HG03066 (cell line): ENCODE measurements at regions not wholly inside any gene's neighbourhood (a gene's known extent, or its start where the extent isn't known, plus 50 kb on each side); places are given as distances from the start of the nearest gene placed in this dataset.
A peak's percentile ranks its signal among the peaks of the same experiment; 100 is the strongest.

Experiments
- ATAC-seq: cut with Tn5 transposase; IDR thresholded peaks from one replicate; pipeline ENCODE4 v1.9.1; 2021; ENCODE audit warnings: low read depth; ENCODE audit not compliant: unreplicated experiment

- ATAC-seq, result no peak
These were observed 232.0 kb downstream of the MDFIC start for GRCh38 chr7:115153769-115154477.

DNA sequence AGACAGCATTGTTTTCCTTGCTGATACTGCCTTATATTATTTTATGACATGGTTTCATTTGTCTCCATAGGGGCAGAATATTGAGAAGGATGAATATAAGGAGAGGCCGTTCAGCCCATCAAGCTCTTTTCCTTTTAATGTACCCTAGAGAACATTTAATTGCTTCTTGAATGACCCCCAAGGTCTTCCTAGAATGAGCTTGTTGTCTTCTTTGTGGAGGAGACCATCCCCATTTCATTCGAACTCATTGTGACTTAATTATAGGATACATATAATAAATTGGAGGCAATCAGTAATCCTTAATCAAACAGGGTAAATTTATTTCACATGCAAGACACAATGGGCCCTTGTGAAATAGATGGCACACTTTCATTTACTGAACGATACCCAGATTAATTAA lies 231.3 kb downstream of the MDFIC start:
- ATAC-seq, result no peak

GRCh38 chr7:115146148-115146547 lies 224.3 kb downstream of the MDFIC start:
- no peak for ATAC-seq

DNA sequence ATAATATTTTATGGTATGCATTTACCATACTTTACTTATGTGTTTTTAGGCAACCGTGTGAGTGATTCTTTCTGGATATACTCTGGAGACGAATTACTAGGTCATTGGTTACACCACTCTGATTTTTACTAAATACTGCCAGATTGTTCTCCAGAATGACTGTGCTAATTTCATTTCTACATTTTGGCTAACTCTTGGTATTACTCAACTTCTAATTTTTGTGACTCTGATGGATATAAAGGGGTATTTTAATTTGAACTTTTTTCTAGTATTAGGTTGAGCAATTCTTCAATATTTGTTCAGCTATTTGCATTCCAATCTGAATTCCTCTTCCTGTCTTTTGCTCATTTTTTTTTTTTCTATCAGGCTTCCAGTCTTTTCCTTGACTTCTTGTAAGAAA lies 223.6 kb downstream of the MDFIC start:
- peak; percentile 54 for ATAC-seq

DNA sequence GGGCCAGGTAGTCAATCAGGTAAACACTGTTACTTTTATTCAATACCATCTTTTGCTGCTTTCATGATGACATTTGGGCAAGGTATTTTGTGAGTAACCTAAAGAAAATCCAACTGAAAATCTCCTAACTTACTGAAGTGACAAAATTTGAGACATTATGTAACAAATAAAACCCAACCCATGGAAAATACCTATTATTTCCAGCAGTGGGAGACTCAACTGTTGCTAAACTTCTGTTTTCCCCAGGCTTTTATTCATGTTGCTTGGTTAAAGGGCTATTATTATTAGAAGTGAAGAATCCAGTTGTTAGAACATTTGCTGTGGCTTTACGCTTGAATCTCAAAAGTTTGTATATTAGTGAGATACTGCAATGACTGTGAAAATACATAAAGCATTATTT lies 215.9 kb downstream of the MDFIC start:
- no peak for ATAC-seq

- no peak for ATAC-seq
These were observed 215.0 kb downstream of the MDFIC start for GRCh38 chr7:115136796-115137443.

GRCh38 chr7:115135769-115136410 lies 214.0 kb downstream of the MDFIC start:
- peak; percentile 82 for ATAC-seq

DNA sequence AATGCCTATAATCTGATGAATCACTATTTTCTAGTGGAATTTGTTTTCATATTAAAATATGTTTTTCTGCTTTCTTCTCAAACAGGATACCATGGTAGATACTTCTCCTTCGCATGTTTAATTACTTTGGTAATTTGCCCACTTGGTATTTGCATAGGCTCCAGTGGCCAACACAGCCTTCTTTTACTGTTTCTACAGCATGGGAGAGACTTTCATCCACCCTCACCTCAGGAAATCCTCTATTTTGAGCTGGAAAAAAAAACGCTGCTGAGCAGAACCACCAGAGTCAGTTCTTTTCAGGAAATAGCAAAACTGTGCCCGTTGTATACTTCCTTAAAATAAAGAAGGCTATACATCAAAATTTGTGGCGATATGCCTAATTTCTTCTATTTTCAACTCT lies 213.3 kb downstream of the MDFIC start:
- ATAC-seq, result no peak

DNA sequence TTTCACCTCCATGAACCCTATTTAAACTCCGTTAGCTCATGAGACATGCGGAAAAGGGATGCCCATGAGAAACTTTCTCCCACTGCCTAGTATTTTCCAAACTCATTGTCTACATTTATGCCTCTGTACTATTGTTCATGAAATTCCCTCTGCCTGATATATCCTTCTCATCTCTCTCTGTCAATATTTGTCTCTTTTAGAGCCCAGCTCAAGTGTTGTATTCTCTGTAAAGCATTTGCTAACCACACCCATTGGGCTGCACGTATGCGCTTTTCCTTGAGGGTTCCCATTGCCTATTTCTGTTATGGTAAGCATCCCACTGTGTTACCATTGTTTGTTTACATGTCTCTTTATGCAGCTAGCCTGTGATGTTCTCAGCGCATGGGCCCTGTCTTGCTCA lies 211.4 kb downstream of the MDFIC start:
- no peak for ATAC-seq

DNA sequence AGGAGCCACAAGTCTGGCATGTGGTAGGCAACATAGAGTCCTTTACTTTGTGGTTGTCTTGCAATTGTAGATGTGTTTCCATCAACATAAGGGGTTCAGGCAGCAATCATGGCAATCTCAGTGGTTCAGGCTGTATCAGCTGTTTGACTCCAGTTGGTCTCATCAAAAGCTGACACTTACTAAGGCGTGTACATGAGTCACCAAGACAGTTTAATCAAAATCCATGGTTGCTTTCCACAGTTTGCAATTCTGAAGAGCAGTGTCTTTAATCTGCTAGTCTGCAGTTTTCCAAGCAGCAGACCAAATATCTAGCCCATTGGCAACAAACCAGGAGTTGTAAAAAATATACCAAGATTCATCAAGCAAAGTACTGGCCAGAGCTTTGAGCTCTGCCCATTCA lies 210.2 kb downstream of the MDFIC start:
- no peak for ATAC-seq

DNA sequence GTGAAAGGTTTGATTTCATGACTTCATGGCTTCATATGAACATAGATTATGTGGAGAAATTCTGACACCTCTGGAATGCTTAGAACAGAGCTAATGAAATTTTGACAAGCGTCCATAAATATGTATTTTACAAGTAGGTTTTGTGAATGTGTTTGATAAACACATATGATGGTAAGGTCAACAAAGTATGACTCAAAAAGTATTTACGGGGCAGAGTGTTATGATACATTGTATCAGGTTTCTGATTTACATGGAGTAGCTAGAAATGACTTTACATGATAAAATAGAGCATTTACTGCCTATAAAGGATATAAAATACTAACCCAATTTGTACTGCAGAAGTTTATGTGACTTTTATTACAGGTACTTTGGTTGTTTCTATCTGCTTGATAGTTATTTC lies 206.3 kb downstream of the MDFIC start:
- no peak for ATAC-seq

DNA sequence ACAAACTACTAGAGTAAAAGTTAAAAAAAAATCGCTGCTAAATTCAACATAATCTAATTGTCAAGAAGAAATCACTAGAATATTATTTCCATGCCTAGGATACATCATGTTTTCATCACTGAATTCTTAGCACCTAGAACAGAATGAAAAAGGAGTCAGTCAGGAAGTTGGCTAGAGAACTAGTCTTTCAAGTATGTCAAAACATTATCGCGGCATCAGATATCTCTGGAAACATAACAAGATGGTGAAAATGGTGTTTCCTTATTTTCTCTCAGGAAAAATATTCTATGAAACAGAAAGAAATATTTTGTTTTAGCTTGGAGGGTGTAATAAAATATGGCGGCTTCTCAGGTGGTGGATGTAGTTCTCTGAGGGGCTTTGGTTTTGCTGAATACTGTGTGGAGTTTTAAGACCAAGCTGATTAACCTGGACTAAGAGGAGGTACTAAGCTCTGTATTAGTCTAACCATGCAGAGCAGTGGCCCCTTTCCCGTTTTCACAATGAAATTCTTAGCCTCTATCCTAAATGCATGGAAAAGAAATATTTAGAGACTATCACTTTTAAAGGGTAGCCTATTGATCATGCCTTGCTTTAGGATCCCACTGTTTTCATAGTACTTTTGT lies 205.6 kb downstream of the MDFIC start:
- no peak for ATAC-seq

- no peak for ATAC-seq
These were observed 203.9 kb downstream of the MDFIC start for GRCh38 chr7:115125750-115126149.

GRCh38 chr7:115125312-115125711 lies 203.4 kb downstream of the MDFIC start:
- ATAC-seq, result no peak

DNA sequence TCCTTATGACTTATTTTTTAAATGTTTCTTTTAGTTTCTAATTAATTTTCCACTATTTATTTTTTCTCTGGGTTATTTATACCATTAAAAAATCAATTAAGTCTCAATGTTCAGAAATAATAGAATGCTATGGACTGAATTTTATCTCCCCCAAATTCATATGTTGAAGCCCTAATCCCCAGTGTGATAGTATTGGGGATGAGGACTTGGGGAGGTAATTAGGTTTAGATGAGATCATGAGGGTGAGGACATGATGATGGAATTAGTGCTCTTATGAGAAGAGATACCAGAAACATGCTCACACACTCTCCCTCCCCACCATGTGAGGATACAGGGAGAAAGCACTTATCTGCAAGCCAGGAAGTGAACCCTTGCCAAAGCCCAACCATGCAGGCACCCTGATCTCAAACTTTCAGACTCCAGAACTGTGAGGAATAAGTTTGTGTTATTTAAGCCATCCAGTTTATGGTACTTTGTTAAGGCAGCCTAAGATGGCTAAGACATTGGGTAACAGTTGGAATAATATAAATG lies 202.6 kb downstream of the MDFIC start:
- no peak for ATAC-seq

- ATAC-seq, result no peak
These were observed 201.5 kb downstream of the MDFIC start for GRCh38 chr7:115123441-115123840.

DNA sequence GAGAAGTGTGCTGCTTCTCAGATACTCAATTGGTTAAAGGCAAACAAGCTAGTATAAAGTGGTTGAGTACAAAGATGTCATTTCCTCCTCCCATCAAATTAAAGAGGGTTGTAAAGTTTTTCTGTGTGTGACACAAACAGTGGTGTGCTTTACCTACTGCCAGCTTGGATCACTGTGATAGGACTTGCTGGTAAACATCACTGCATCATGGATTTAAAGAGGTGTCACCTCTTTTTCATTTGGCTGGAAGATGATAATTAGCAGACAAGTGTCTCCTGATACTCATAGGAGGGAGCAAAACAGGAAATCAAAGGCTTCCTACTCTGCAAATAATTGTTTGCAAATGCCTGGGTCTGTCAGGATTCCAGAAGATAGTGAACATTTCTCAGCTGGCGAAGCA lies 200.5 kb downstream of the MDFIC start:
- no peak for ATAC-seq

DNA sequence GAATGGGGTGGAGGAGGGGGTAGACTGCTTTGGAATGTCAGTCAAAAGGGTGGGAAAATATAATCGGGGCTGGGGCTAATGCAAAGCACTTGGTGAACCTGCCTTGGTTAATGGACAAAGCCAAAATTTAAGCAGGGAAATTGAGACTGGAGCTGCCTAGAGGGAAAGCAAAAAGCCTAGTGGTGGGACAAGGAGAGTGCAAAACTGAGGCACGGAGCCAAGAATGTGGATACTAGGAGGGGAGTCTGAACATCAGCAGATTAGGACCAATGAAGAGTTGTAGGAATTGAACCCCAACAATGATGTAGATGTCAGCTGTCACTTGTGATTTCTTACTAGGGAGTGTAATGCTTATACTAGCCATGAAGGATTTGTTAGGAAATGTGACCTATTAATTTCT lies 195.9 kb downstream of the MDFIC start:
- ATAC-seq, result no peak

DNA sequence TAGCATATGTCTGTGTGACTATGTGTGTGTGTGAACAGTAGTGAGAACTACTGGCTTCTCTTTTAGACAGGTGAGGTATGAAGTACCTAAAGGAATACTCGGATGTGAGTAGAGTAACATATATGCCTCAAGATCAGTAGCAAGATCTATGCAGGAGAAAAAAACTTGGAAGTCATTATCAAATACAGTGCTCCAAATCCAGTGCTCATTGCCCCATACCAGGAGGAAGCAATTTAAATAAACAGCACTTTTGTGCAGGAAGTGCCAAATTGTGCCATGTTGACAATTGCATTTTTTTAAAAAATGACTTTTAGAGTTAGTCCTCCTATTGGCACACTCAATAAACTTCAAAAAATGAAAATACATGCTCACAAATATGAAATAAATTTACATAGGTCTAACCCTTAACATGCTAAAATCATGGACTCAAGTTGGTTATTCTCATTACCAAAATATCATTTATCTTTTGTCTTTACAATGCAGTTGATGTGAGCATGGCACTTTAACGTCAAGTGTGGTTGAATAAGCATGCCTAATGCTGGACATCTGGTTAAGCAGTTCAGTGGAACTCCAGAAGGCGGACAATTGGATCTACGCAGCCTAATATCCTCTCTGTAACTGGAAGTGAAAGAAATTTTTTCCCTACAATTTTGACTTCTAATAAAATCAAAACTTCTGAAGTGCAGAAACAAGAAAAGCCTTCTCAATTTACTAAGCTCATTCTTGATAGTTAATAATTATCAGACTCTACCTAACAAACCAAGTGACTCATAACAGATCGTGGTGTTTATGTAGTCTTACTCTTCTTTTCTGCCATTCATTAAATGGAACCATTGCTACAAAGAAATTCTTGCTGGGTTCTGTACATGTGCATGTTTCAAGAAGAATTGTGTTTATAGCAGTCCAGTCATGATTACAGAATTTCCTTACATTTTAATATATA lies 195.2 kb downstream of the MDFIC start:
- ATAC-seq, result no peak

DNA sequence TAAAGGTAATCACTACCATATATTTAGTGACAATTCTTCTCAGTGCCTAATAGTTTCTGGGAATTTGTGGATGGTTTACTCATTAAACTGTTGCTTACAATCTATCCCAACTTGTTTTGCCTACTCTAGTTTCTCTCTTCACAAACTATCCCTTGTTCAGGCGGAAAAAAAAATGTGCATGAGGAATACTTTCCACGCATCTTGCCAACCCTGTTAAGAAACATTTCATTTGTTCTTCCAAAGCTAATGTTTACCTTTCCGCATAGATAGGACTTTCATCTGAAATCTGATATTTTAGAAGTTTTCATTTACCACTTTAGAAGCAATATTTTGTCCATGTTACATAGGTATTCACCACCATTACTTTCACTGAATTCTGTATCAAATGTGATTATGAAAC lies 191.9 kb downstream of the MDFIC start:
- ATAC-seq, result no peak
